H1 (cell line): ENCODE measurements at regions not wholly inside any gene's neighbourhood (a gene's known extent, or its start where the extent isn't known, plus 50 kb on each side); places are given as distances from the start of the nearest gene placed in this dataset.

Experiments
- CHD2 ChIP-seq: IDR thresholded peaks from 2 replicates; pipeline ENCODE4 v1.6.1; 2012; ENCODE audit warnings: low read length, improper control_type of control experiment
- CREB1 ChIP-seq: IDR thresholded peaks from 2 replicates; pipeline ENCODE4 v1.6.1; 2012; ENCODE audit warnings: inconsistent platforms
- EGR1 ChIP-seq: IDR thresholded peaks from 2 replicates; pipeline ENCODE4 v1.6.1; 2011; ENCODE audit warnings: low read depth, low read length, borderline replicate concordance
- EP300 ChIP-seq, 2 experiments: IDR thresholded peaks; 1 replicate in 1 of 2; 2 replicates in 1 of 2; pipeline ENCODE4 v1.6.1; 2011 to 2012; ENCODE audit warnings: low read depth in 2 of 2, low read length in 2 of 2, mild to moderate bottlenecking in 2 of 2, borderline replicate concordance in 1 of 2, inconsistent platforms in 1 of 2, moderate library complexity in 1 of 2
- KDM1A ChIP-seq: fragments of 200-600, 300-600 bp; sonication (generic); IDR thresholded peaks from 2 replicates; pipeline ENCODE4 v1.7.1; 2016; ENCODE audit warnings: mild to moderate bottlenecking, low read length, borderline replicate concordance
- KDM4A ChIP-seq: IDR thresholded peaks from one replicate; pipeline ENCODE4 v1.7.1; 2012; ENCODE audit warnings: low read depth, mild to moderate bottlenecking, moderate library complexity, low read length, inconsistent platforms; ENCODE audit not compliant: severe bottlenecking
- PHF8 ChIP-seq: fragments of 200-600 bp; sonication (generic); conservative IDR thresholded peaks from 2 replicates; pipeline ENCODE4 v1.7.1; 2012; ENCODE audit warnings: low read depth, mild to moderate bottlenecking, inconsistent platforms, low read length, moderate library complexity
- TBP ChIP-seq: IDR thresholded peaks from 2 replicates; pipeline ENCODE4 v1.6.1; 2011; ENCODE audit warnings: low read depth, low read length, improper control_type of control experiment
- TF ChIP-seq, protein P1 (sequence below): fragments of 300-600 bp; sonication (generic); IDR thresholded peaks from 2 replicates; pipeline ENCODE4 v1.7.1; 2012; ENCODE audit warnings: low read length, moderate library complexity, mild to moderate bottlenecking, inconsistent platforms; ENCODE audit not compliant: insufficient replicate concordance

DNA sequence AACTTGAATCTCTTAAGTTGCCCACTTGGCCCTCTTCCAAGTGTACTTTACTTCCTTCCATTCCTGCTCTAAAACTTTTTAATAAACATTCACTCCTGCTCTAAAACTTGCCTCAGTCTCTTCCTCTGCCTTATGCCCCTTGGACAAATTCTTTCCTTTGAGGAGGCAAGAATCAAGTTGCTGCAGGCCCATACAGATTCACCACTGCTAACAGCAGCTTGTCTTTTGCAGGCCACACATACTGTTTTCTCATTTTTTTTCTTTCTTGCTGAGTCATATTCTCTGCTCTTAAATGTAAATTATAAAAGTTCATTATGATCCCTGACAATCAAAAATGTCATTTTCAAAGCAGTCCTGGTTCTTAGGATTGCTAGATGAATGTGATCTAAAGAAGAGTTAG is 1820.8 kb upstream of the FLRT2 start (continued):
- TF ChIP-seq, protein P1, sequence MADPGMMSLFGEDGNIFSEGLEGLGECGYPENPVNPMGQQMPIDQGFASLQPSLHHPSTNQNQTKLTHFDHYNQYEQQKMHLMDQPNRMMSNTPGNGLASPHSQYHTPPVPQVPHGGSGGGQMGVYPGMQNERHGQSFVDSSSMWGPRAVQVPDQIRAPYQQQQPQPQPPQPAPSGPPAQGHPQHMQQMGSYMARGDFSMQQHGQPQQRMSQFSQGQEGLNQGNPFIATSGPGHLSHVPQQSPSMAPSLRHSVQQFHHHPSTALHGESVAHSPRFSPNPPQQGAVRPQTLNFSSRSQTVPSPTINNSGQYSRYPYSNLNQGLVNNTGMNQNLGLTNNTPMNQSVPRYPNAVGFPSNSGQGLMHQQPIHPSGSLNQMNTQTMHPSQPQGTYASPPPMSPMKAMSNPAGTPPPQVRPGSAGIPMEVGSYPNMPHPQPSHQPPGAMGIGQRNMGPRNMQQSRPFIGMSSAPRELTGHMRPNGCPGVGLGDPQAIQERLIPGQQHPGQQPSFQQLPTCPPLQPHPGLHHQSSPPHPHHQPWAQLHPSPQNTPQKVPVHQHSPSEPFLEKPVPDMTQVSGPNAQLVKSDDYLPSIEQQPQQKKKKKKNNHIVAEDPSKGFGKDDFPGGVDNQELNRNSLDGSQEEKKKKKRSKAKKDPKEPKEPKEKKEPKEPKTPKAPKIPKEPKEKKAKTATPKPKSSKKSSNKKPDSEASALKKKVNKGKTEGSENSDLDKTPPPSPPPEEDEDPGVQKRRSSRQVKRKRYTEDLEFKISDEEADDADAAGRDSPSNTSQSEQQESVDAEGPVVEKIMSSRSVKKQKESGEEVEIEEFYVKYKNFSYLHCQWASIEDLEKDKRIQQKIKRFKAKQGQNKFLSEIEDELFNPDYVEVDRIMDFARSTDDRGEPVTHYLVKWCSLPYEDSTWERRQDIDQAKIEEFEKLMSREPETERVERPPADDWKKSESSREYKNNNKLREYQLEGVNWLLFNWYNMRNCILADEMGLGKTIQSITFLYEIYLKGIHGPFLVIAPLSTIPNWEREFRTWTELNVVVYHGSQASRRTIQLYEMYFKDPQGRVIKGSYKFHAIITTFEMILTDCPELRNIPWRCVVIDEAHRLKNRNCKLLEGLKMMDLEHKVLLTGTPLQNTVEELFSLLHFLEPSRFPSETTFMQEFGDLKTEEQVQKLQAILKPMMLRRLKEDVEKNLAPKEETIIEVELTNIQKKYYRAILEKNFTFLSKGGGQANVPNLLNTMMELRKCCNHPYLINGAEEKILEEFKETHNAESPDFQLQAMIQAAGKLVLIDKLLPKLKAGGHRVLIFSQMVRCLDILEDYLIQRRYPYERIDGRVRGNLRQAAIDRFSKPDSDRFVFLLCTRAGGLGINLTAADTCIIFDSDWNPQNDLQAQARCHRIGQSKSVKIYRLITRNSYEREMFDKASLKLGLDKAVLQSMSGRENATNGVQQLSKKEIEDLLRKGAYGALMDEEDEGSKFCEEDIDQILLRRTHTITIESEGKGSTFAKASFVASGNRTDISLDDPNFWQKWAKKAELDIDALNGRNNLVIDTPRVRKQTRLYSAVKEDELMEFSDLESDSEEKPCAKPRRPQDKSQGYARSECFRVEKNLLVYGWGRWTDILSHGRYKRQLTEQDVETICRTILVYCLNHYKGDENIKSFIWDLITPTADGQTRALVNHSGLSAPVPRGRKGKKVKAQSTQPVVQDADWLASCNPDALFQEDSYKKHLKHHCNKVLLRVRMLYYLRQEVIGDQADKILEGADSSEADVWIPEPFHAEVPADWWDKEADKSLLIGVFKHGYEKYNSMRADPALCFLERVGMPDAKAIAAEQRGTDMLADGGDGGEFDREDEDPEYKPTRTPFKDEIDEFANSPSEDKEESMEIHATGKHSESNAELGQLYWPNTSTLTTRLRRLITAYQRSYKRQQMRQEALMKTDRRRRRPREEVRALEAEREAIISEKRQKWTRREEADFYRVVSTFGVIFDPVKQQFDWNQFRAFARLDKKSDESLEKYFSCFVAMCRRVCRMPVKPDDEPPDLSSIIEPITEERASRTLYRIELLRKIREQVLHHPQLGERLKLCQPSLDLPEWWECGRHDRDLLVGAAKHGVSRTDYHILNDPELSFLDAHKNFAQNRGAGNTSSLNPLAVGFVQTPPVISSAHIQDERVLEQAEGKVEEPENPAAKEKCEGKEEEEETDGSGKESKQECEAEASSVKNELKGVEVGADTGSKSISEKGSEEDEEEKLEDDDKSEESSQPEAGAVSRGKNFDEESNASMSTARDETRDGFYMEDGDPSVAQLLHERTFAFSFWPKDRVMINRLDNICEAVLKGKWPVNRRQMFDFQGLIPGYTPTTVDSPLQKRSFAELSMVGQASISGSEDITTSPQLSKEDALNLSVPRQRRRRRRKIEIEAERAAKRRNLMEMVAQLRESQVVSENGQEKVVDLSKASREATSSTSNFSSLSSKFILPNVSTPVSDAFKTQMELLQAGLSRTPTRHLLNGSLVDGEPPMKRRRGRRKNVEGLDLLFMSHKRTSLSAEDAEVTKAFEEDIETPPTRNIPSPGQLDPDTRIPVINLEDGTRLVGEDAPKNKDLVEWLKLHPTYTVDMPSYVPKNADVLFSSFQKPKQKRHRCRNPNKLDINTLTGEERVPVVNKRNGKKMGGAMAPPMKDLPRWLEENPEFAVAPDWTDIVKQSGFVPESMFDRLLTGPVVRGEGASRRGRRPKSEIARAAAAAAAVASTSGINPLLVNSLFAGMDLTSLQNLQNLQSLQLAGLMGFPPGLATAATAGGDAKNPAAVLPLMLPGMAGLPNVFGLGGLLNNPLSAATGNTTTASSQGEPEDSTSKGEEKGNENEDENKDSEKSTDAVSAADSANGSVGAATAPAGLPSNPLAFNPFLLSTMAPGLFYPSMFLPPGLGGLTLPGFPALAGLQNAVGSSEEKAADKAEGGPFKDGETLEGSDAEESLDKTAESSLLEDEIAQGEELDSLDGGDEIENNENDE: no peak
- TF ChIP-seq EP300 (IDR thresholded peaks at IDR 0.05; ENCODE audit: borderline replicate concordance in 1 of 2, low read depth in 2 of 2, low read length in 2 of 2) (no peak), CHD2 (no peak), PHF8 (no peak), CREB1 (no peak), TBP (no peak), KDM1A (no peak), KDM4A (no peak), EGR1 (no peak)
